GM12878 (cell line): ENCODE measurements at regions not wholly inside any gene's neighbourhood (a gene's known extent, or its start where the extent isn't known, plus 50 kb on each side); places are given as distances from the start of the nearest gene placed in this dataset.

Experiments
- ATAC-seq: fragments of 200-7000 bp; cut with Tn5 transposase; 3 replicates; pipeline ENCODE4 v1.9.1; 2020; ENCODE audit warnings: mild to moderate bottlenecking, moderate library complexity
- BruUV-seq: library from RNA; stranded (reverse); fragments of 400-500 nt; replicated peaks from 2 replicates; lab custom pipeline; 2021; lab: Mats Ljungman, UMichigan
- CTCF ChIA-PET: fragments of 300-600 bp; sonication (Branson Sonifier 250); formaldehyde crosslinking; extraction: SDS; loops from one replicate; lab custom pipeline; 2021; ENCODE audit warnings: inconsistent platforms; lab: Yijun Ruan, JAX
- POLR2A ChIA-PET: fragments of 350-600 bp; formaldehyde crosslinking; extraction: SDS; loops from one replicate; lab custom pipeline; 2021; ENCODE audit warnings: inconsistent platforms; lab: Charles Lee
- RAD21 ChIA-PET: fragments of 300-600 bp; sonication (Branson Sonifier 250); formaldehyde crosslinking; loops from one replicate; lab custom pipeline; 2023; ENCODE audit warnings: antibody characterized with exemption; ENCODE audit not compliant: unreplicated experiment; lab: Charles Lee
- SMC1A ChIA-PET: fragments of 300-600 bp; sonication (Branson Sonifier 250); formaldehyde crosslinking; loops from one replicate; lab custom pipeline; 2023; ENCODE audit not compliant: unreplicated experiment, uncharacterized antibody; lab: Charles Lee
- DNase-seq: peaks from one replicate; pipeline ENCODE4 v3.0.0-alpha.2; 2011; ENCODE audit warnings: low read depth, low spot score
- FAIRE-seq: peaks from 3 replicates; lab custom pipeline; 2011; peaks lifted over from hg19 to GRCh38; lab: Jason Lieb, UNC
- H2AFZ ChIP-seq: 2 replicates; pipeline ENCODE4 v1.6.0; 2011; ENCODE audit warnings: low read depth, low read length, control low read depth; ENCODE audit not compliant: control insufficient read depth
- H3K27ac ChIP-seq: 2 replicates; pipeline ENCODE4 v1.5.1; 2011; ENCODE audit warnings: control low read depth; ENCODE audit not compliant: control insufficient read depth, insufficient read depth
- H3K27me3 ChIP-seq, 2 experiments: replicated peaks in 1 of 2; 2 replicates each; pipeline versions ENCODE4 v1.6.0 to v1.6.1; 2011; ENCODE audit warnings: low read length in 1 of 2; ENCODE audit not compliant: control insufficient read depth in 2 of 2, insufficient read depth in 2 of 2
- H3K36me3 ChIP-seq, 2 experiments: 2 replicates each; pipeline ENCODE4 v1.5.1; 2011; ENCODE audit warnings: low read length in 1 of 2; ENCODE audit not compliant: control insufficient read depth in 2 of 2, insufficient read depth in 2 of 2
- H3K4me1 ChIP-seq: 2 replicates; pipeline ENCODE4 v1.6.1; 2011; ENCODE audit warnings: mild to moderate bottlenecking, low read length, moderate library complexity, mixed read lengths; ENCODE audit not compliant: control insufficient read depth, insufficient read depth
- H3K4me2 ChIP-seq: 2 replicates; pipeline ENCODE4 v1.6.0; 2011; ENCODE audit warnings: control low read depth; ENCODE audit not compliant: control insufficient read depth, insufficient read depth
- H3K4me3 ChIP-seq: fragments of 200-600 bp; sonication (generic); 2 replicates; pipeline ENCODE4 v1.5.1; 2016
- H3K79me2 ChIP-seq: 2 replicates; pipeline ENCODE4 v1.6.0; 2011; ENCODE audit warnings: low read length; ENCODE audit not compliant: control insufficient read depth, insufficient read depth
- H3K9ac ChIP-seq: 2 replicates; pipeline ENCODE4 v1.8.0; 2011; ENCODE audit warnings: low read length, control low read depth, mixed read lengths; ENCODE audit not compliant: control insufficient read depth, insufficient read depth
- H3K9me3 ChIP-seq: replicated peaks from 3 replicates; pipeline ENCODE4 v1.5.1; 2011; ENCODE audit warnings: mild to moderate bottlenecking, low read length; ENCODE audit not compliant: control insufficient read depth, insufficient read depth
- H4K20me1 ChIP-seq: 2 replicates; pipeline ENCODE4 v1.6.0; 2011; ENCODE audit not compliant: control insufficient read depth, insufficient read depth
- BACH1 ChIP-seq: fragments of 450-650 bp; IDR thresholded peaks from 2 replicates; pipeline ENCODE4 v1.6.1; 2017; ENCODE audit warnings: mild to moderate bottlenecking, borderline replicate concordance
- EGR1 ChIP-seq, 2 experiments: IDR thresholded peaks; 1 replicate in 1 of 2; 2 replicates in 1 of 2; pipeline ENCODE4 v1.6.1; 2011 to 2012; ENCODE audit warnings: low read depth in 2 of 2, low read length in 2 of 2, borderline replicate concordance in 1 of 2, mild to moderate bottlenecking in 1 of 2, moderate library complexity in 1 of 2
- ETV6 ChIP-seq, 2 experiments: fragments of 450-650 bp in 1 of 2; IDR thresholded peaks in 1 of 2; conservative IDR thresholded peaks in 1 of 2; 2 replicates each; pipeline ENCODE4 v1.6.1; 2014; ENCODE audit warnings: antibody characterized with exemption in 1 of 2, borderline replicate concordance in 1 of 2, low read depth in 1 of 2, mild to moderate bottlenecking in 1 of 2, moderate library complexity in 1 of 2
- EZH2 ChIP-seq: IDR thresholded peaks from 2 replicates; pipeline ENCODE4 v1.6.1; 2012; ENCODE audit warnings: low read depth, mild to moderate bottlenecking, control low read depth, inconsistent platforms, low read length, borderline replicate concordance; ENCODE audit not compliant: control insufficient read depth
- FOS ChIP-seq: IDR thresholded peaks from 3 replicates; pipeline ENCODE4 v1.6.1; 2011; ENCODE audit warnings: borderline replicate concordance; ENCODE audit not compliant: insufficient read length; ENCODE audit errors: extremely low read depth
- IRF3 ChIP-seq: fragments of 450-650 bp; IDR thresholded peaks from 2 replicates; pipeline ENCODE4 v1.6.1; 2014; ENCODE audit warnings: mild to moderate bottlenecking
- IRF4 ChIP-seq: IDR thresholded peaks from 2 replicates; pipeline ENCODE4 v1.6.1; 2011; ENCODE audit warnings: low read depth, low read length
- MTA3 ChIP-seq: IDR thresholded peaks from 2 replicates; pipeline ENCODE4 v1.6.1; 2012; ENCODE audit warnings: low read length, inconsistent platforms, borderline replicate concordance
- POLR2A ChIP-seq: IDR thresholded peaks from 2 replicates; pipeline ENCODE4 v1.6.1; 2011; ENCODE audit warnings: low read depth, mild to moderate bottlenecking, low read length
- RBBP5 ChIP-seq: fragments of 200-600 bp; sonication (generic); conservative IDR thresholded peaks from 2 replicates; pipeline ENCODE4 v1.6.1; 2016
- RELB ChIP-seq: fragments of 450-650 bp; IDR thresholded peaks from 2 replicates; pipeline ENCODE4 v1.6.1; 2017; ENCODE audit warnings: low read depth, mild to moderate bottlenecking, moderate library complexity
- REST ChIP-seq: IDR thresholded peaks from 2 replicates; pipeline ENCODE4 v1.6.1; 2012; ENCODE audit warnings: mild to moderate bottlenecking, low read depth, low read length
- TAF1 ChIP-seq: IDR thresholded peaks from 2 replicates; pipeline ENCODE4 v1.6.1; 2011; ENCODE audit warnings: mild to moderate bottlenecking, low read depth, low read length, borderline replicate concordance
- ZSCAN29 ChIP-seq: fragments of 450-650 bp; IDR thresholded peaks from 2 replicates; pipeline ENCODE4 v1.6.1; 2017; ENCODE audit warnings: mild to moderate bottlenecking, moderate library complexity
- WGBS: methylation state at CpG from one replicate; pipeline ENCODE4 v1.1.6; 2016; ENCODE audit warnings: low lambda C conversion rate; ENCODE audit not compliant: insufficient replicate concordance, insufficient coverage; ENCODE audit errors: missing lambda C conversion rate; 5-methylcytosine and 5-hydroxymethylcytosine counted together
- in situ Hi-C: fragments of 300-500 bp; cut with MboI; formaldehyde crosslinking; loops from 9 replicates; pipeline ENCODE4 v1.14.3; 2018; ENCODE audit warnings: mixed read lengths
- intact Hi-C: fragments of 100-400 bp; cut with micrococcal nuclease; formaldehyde crosslinking; loops from one replicate; pipeline ENCODE4 v1.14.2; 2022; ENCODE audit not compliant: unreplicated experiment

- no peak overlapping the region for H3K27ac ChIP-seq
- H3K27me3 ChIP-seq: peaks cover 0 to 1% of the 10 kb centered on the region in 2 experiments; a peak in 2 of 4 replicates
- no peak overlapping the region for H2AFZ ChIP-seq
- DNase-seq: no peak
- no peaks in the 10 kb centered on the region for H3K9me3 ChIP-seq
- in situ Hi-C loops (no loop called here), intact Hi-C loops (loop anchor here (10.0 kb wide), 1 partner anchor 427 kb away; the partner anchor contains the start of gene RNU4ATAC)
- ChIA-PET POLR2A (no interaction called here), SMC1A (interaction anchor here (2.4 kb wide), 1 partner anchor 11 kb away, joined by 13 read pairs; no protein-coding TSS in a partner anchor), RAD21 (interaction anchor here (1.0 to 1.6 kb wide), 2 partner anchors 11 to 60 kb away, joined by 4 to 5 read pairs; no protein-coding TSS in a partner anchor), CTCF (interaction anchor here (0.9 kb wide), 1 partner anchor 60 kb away, joined by 3 read pairs; no protein-coding TSS in a partner anchor)
- no TSS peak for BruUV-seq
- no peaks in the 10 kb centered on the region for H3K4me1 ChIP-seq
- no peaks in the 10 kb centered on the region for H3K36me3 ChIP-seq
- WGBS: 19% methylated on average over 5 of the region's 5 CpGs
- no peaks in the 10 kb centered on the region for H3K79me2 ChIP-seq
- no peak overlapping the region for H3K4me2 ChIP-seq
- TF ChIP-seq ETV6 (conservative IDR thresholded peaks at IDR 0.05 in 1 of 2, IDR thresholded peaks at IDR 0.05 in 1 of 2; ENCODE audit: borderline replicate concordance in 1 of 2, low read depth in 1 of 2): no peak
- no peak for TF ChIP-seq IRF3
- no peak for TF ChIP-seq EGR1 (IDR thresholded peaks at IDR 0.05; ENCODE audit: borderline replicate concordance in 1 of 2, low read depth in 2 of 2, low read length in 2 of 2)
- no peak for TF ChIP-seq ZSCAN29
- no peak for TF ChIP-seq REST
- TF ChIP-seq IRF4: no peak
- no peak for TF ChIP-seq MTA3
- TF ChIP-seq RELB: no peak
- no peak for TF ChIP-seq RBBP5
- no peak for TF ChIP-seq FOS
- TF ChIP-seq POLR2A: no peak
- no peak for TF ChIP-seq EZH2
- no peak for TF ChIP-seq BACH1
- TF ChIP-seq TAF1: no peak
- no peak for FAIRE-seq
- H3K9ac ChIP-seq: no peak overlapping the region
- no peaks in the 10 kb centered on the region for H4K20me1 ChIP-seq
- ATAC-seq: no peak
- no peak overlapping the region for H3K4me3 ChIP-seq
Measured at GRCh38 chr2:121961761-121962160, 206.3 kb downstream of the TSN start.
